Forelimb muscle (tissue), 1 donor: ENCODE measurements at regions not wholly inside any gene's neighbourhood (a gene's known extent, or its start where the extent isn't known, plus 50 kb on each side); places are given as distances from the start of the nearest gene placed in this dataset.

Experiments
- DNase-seq: peaks from one replicate; pipeline ENCODE4 v3.0.0-alpha.2; 2013; ENCODE audit warnings: low read depth

- DNase-seq = no peak
Measured at GRCh38 chr6:11926594-11927407, 85.3 kb upstream of the HIVEP1 start.

DNA sequence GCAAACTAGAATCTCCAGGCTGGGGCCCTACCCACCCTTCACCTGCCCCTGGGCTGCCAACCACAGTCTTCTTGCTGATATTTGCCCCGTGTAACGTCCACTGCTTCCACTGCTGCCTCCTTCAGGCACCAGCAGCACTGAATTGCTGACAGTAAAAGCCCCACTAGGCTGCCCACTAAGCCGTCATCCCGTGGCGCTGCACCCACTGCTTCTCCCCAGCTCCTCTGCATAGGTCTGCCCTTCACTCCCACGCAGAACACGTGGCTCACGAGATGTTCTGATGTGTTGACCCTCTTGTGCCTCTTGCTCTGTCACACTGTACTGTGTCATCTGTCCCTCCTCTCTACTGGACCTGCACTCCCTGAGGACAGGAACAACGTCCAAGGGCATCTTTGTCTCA lies 86.3 kb upstream of the HIVEP1 start:
- no peak for DNase-seq

DNA sequence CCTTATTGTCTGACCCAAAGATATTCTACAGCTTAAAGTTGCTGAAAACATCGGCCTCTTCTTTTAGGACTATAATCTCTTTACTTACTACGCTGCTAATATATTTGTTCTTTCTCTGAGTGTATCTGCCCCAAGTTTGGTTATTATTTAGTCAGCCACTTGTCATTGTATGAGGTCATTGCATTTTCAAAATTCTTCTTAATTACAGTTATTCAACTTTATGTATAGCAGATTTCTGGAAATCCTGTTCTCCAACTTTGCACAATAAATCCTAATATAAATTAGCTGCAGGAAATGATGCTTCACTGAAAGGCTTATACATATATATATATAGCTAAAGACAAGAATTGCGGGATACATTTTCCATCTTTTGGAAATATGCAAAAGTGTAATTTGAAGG lies 88.5 kb upstream of the HIVEP1 start:
- DNase-seq = no peak

DNA sequence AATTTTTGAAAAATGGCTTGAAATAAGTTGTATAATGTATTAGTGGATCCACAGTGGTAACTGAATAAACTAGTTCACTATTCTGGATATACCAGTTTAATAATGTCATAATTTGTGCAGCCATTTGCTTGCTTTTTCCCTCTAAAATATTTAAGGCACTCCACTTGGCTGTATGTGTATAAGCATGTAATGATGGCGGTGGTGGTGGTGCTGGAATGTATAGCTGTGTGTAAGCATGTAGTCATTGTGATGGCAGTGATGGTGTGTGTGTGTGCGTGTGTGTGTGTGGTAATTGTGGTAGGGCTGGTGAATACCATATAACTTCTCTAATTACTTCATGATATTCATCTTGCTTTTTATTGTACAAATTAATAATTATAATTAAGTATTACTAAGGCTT lies 89.2 kb upstream of the HIVEP1 start:
- DNase-seq = no peak

DNA sequence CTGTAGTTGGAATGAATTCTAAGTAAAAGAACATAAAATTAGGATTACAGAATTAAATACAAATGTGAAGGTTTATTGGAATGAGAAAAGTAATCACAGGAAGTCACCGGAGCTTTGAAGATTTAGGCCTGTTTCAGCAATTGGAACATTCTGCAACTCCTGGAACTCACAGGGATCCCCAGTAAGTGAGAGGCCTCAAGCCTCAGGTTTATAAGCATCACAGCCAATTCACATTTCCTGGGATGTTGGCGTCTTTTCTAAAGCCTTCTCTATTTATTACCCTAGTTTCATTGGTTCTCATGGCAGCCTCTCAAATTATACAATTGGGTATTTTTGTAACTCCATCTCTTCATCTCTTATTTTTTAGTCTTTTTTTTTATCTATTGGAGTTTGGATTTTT lies 90.4 kb upstream of the HIVEP1 start:
- no peak for DNase-seq

DNA sequence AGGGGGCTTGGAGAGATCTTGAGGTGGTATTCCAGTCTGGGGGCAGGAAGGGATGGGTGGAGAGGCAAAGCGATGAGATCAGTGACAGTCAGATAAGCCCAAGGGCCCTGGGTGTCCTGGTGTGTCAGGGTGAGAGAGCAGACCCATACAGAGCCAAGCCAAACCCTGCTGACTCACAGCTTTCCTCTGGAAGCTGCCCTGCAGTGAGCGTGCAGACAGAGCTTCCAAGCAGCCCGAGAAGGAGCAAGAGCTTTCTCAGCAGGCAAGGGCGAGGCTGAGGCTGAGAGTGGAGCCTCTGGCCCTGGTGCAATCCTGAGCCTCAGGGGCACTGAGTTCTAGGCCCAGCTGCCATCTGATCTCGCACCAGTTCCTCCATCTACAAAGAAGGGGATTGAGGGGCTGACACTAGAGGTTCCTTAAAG lies 91.1 kb upstream of the HIVEP1 start:
- no peak for DNase-seq

DNA sequence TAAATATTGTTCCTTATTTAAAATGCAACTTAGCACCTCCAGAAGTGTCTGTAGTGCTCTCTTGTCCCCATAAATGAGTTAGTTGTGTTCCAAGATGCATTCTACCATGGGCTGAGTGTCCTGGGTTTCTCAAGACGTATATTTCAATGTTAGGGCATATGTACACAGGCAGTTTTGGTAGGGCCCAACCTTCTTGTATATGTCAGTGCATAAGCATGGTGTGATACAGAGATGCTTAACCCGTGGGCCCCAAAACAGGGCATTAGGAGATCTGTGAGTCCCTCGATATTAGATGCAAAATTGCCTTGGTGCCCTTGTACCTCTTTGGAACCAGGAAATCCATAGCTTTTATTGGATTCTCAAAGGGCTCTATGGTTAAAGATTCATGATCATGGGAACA lies 91.5 kb upstream of the HIVEP1 start:
- no peak for DNase-seq

DNA sequence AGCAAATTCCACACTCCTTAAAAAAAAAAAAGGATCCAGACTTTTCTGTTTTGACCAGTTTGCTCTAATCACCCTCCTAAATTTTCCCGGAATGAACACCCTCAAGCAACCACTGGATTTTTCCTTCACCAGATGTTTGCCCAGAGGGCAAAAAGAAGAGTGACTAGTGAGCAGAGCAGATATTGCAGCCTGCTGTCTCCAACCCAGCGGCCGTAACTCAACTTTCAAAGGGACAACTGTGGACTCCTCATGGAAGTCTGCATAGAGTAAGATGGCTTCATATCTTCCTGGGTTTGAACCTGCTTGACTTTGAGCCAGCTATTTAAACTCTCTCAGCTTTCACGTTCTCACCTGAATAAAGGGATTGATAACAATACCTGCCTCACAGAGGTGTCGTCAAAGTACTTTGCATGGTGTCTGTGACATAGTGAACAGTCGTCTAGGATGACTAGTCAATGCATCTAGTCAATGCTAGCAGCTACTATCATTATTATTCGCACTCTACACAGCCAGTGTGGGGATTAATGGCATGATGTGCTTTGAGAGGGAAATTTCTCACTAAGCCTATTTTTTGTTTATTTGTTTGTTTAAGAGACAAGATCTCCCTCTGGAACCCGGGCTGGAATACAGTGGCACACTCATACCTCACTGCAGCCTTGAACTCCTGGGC lies 92.2 kb upstream of the HIVEP1 start:
- no peak for DNase-seq

DNA sequence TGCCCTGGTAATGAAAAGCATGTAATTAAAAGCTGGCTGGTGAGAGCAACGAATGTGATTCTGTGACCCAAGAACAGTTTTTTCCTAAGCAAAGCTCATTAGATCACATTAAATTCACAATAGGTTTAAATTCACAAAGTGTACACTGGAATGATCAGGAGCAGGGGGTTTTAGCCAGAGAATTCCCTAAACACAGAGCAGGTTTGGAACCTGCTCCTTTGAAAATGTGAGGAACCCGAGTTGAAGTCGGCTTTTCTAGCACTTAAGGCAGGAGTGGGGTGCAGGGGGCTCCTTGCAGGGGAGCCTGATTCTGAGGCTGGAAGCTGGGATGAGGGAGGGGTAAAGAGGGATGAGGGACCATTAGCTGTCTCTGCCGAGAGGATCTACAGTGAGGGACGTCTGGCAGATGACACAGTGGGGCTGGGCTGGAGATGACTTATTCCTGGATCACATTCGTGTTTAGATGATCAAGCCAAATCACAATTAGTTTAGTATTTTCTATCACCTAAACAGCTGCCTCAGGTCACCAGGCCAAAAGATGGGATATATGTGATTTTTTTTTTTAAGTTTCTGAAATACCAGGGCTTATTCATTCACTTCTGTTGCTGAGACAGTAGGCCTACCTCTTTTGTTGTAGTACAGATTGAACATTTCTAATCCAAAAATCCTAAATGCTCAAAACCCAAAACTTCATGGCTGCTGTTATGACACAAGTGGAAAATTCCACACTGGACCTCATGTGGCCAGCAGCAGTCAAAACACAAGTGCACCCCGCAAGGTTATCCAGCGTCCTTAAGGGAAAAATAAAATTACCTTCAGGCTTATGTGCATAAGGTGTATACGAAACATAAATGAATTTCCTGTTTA lies 93.1 kb upstream of the HIVEP1 start:
- DNase-seq = no peak

GRCh38 chr6:11917951-11918738 lies 94.0 kb upstream of the HIVEP1 start:
- peak; percentile 28 for DNase-seq

- no peak for DNase-seq
Measured at GRCh38 chr6:11912420-11912819, 99.7 kb upstream of the HIVEP1 start.

DNA sequence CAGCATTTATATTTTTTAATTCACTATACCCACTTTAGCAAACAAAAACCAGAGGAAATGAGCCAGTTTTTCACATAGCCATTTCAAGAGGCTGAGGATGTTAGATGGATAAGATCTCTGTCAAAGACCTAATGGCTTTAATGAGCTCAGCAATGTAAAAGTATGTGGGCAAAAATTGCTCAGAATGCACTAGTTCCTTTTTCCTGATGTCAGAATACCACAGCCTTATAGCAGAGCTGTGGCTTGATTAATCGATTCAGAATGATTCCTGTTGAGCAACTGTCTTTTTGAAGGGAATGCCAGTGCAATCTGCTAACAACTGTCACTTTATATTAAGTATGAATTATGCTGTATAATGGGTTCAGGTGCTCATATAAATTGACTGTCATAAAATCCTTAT lies 100.6 kb upstream of the HIVEP1 start:
- DNase-seq = no peak

- no peak for DNase-seq
Measured at GRCh38 chr6:11909696-11910132, 102.4 kb upstream of the HIVEP1 start.

DNA sequence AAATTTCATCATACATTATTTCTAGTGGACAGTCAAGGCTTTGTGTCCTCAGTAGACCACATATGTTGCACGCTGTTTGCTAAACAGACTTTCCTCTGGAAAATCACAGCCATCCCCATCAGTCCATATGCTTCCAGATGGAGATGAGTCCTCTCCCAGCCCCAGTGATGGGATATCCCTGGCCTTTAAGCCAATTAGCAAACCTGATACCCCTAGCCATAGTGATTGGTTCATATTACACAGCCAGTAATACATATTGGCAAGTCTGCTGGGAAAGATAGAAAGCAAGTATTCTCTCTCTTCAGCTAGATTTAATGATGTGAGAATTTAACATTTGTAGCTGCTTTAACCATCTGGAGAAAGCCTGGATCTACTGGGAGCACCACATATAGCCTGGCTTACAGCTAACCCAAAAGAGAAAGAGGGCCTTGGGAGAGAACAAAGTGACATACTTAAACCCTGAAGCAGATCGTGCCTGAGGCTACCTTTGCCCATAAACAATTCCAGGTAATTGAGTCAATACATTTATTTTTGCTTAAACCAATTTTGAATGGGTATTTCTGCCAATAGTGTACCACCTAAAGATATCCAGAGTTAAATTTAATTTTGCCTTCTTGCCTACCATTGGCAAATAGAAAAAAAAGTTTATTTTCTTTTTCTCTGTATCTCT lies 103.5 kb upstream of the HIVEP1 start:
- no peak for DNase-seq

DNA sequence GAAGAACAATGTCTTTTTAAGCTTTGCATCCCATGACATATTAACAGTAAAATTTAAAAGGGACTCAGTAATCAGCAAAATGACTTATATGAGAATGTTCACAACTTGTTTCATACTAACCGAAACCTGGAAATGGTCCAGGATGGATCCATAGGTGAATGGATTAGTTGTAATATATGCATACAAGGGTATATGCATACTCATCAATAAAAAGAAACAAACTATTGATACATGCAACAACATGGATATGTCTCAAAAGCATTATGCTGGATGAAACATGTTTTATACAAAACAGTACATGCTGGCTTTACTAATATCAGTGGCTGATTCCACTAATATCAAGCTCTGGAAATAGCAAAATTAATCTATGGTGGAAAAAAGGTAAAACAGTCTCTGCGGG lies 108.5 kb upstream of the HIVEP1 start:
- DNase-seq = no peak

DNA sequence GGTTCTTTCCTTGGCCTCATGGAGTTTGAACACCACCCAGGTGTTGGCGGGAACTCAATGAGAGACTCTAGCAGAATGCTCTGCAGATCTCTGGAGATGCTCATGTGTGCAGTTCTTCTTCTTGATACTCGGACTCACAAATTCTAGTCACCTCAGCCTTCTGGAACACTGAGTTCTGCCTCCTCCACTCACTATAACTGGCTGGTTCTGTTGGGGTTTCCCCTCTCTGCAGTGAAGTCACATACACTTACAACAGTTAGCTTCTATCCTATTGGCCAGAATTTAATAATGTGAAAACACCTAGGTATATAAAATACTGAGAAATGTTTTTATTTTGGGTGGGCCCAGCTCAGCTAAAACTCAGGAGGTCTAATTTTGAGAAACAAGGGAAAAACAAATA lies 109.6 kb upstream of the HIVEP1 start:
- DNase-seq = no peak

DNA sequence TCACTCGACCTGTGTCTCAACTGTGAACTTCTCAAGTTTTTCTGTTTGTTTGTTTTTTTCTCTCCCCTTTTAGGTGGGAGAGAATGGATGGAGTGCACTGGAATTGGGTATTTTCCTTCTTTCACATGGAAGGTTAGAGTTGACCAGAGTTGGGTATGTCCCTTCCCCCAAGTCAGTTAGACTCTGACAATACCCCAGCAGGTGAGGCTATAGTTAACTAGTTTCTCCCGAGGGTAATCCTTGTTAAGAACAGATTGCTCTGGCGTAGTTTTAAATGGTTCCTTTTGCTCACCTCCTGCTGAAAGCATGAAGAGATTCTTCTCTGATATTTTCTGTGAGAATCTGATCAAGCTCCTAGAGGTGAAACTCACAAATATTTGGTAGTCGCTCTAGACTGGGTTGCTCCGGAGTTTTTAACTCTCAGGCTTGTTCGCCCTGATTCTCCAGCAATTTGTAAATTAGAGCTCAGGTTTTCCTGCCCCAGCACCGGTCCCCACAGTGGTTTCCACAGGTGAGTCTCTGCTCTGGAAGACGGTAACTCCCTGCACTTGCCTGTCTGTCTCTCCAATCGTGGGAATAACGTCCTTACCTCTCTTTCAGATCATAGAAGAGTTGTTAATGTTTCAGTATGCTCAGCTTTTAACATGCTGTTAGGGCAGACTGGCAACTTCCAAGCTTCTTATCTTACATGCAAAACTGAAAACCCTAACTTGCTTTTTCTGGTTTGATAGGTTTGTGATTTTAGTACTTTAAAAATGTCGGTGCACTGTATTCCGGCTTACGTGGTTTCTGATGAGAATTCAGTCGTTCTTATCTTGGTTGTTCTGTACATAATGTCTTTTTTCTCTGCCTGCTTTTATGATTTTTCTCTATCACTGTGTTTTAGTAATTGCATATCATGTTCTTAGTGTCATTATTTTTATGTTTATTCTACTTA lies 111.2 kb upstream of the HIVEP1 start:
- no peak for DNase-seq

- DNase-seq = no peak
Measured at GRCh38 chr6:11899645-11900044, 112.5 kb upstream of the HIVEP1 start.

- no peak for DNase-seq
Measured at GRCh38 chr6:11894212-11894611, 115.6 kb upstream of the ADTRP start.

- DNase-seq = no peak
Measured at GRCh38 chr6:11891547-11891946, 112.9 kb upstream of the ADTRP start.
